ENCODE measurements at regions not wholly inside any gene's neighbourhood (a gene's known extent, or its start where the extent isn't known, plus 50 kb on each side); places are given as distances from the start of the nearest gene placed in this dataset.

- TF ChIP-seq CTCF (IDR thresholded peaks at IDR 0.05): no peak
- no peak for TF ChIP-seq POLR2AphosphoS5 (IDR thresholded peaks at IDR 0.05; ENCODE audit: low read depth, low read length)
- TF ChIP-seq REST (IDR thresholded peaks at IDR 0.05; ENCODE audit: insufficient read depth in 1 of 2, low read depth in 2 of 2, low read length in 1 of 2): no peak
Observed at GRCh38 chr10:120017733-120018417, 125.3 kb downstream of the SEC23IP start.
